OCI-LY1 (cell line): ENCODE measurements at regions not wholly inside any gene's neighbourhood (a gene's known extent, or its start where the extent isn't known, plus 50 kb on each side); places are given as distances from the start of the nearest gene placed in this dataset.

Experiments used
- CTCF ChIP-seq: fragments of 200-600 bp; sonication (generic), shearing (Covaris generic); IDR thresholded peaks from 2 replicates; pipeline ENCODE4 v1.5.1; 2017; ENCODE audit warnings: mild to moderate bottlenecking, antibody characterized with exemption, low read length, moderate library complexity, mixed read lengths
- EZH2 ChIP-seq: fragments of 200-600 bp; sonication (generic), shearing (Covaris generic); IDR thresholded peaks from 2 replicates; pipeline ENCODE4 v1.8.0; 2017; ENCODE audit warnings: borderline replicate concordance, mixed run types, mild to moderate bottlenecking, antibody characterized with exemption, low read length, moderate library complexity, mixed read lengths

- TF ChIP-seq CTCF (no peak), EZH2 (no peak)
Observed at GRCh38 chr10:105770524-105771212, 1129.6 kb downstream of the SORCS3 start.
